HG03469 (cell line): ENCODE measurements at regions not wholly inside any gene's neighbourhood (a gene's known extent, or its start where the extent isn't known, plus 50 kb on each side); places are given as distances from the start of the nearest gene placed in this dataset.

ENCODE experiments used
- ATAC-seq: cut with Tn5 transposase; IDR thresholded peaks from one replicate; pipeline ENCODE4 v1.9.1; 2021; ENCODE audit warnings: mild to moderate bottlenecking, moderate library complexity, moderate number of reproducible peaks; ENCODE audit not compliant: unreplicated experiment

DNA sequence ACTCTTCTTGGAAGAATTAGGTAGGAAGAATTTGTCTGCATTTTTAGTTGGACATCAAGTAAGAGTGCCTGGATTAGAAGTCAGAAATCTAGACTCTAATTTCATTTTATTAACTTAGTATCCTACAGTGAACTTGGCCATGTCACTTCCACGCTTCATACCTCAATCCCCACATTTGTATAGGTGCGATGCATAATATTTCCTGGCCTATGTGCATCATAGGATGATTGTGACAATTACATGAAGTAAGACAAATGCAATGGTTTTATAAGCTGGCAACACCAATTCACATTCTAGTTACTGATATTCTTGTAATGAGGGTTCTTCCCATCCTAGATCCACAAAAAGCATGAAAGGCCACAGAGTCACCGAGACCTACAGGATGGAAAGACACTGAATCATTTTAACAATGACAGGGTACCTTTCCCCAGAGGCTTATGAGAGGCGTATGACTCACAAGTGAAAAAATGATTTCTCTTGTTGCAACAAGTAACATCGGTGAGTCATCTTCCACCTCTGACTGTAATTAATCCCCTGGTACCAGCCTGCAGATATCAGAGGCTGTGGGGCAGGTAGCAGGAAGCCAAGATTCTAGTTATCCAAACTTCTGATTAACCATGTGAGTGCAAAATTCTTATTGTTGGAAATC lies 56.0 kb upstream of the OR5AK2 start:
- no peak for ATAC-seq

DNA sequence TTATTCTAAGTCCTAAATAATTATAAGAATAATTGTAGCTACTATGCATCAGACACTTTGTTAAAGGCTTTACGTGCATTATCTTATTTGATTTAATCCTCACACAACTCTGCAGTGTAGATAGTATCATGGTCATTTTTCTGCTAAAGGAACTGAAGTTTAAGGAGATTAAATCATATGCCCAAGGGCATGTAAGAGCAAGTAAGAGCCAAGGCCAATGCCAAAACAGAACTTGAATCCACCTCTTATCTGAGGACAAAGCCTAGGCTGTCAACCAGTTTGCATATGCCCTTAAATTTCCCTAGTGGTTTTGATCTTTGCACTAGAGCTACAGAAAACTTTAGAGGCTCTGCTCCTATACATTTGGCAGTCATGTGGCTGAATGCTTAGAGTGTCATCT lies 65.6 kb upstream of the OR5AK2 start:
- ATAC-seq, result no peak

DNA sequence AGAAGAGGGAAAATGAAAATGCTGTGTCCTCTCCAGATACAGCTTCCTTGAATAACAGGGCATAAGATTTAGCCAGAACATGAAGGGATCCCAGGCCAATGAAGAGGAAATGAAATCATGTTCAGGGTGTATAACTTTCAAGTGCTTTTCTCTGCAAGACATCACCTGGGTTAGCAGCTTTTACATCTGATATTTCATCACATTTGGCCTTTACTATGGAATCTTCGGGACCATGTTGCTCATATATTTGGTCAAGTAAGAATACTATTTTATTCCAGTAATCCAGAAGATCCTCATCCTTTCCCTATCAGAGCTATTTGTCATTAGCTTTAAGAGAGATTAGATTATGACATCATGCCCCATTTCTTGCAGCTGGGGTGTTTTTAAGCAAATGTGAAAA lies 66.3 kb upstream of the OR5AK2 start:
- ATAC-seq, result no peak

DNA sequence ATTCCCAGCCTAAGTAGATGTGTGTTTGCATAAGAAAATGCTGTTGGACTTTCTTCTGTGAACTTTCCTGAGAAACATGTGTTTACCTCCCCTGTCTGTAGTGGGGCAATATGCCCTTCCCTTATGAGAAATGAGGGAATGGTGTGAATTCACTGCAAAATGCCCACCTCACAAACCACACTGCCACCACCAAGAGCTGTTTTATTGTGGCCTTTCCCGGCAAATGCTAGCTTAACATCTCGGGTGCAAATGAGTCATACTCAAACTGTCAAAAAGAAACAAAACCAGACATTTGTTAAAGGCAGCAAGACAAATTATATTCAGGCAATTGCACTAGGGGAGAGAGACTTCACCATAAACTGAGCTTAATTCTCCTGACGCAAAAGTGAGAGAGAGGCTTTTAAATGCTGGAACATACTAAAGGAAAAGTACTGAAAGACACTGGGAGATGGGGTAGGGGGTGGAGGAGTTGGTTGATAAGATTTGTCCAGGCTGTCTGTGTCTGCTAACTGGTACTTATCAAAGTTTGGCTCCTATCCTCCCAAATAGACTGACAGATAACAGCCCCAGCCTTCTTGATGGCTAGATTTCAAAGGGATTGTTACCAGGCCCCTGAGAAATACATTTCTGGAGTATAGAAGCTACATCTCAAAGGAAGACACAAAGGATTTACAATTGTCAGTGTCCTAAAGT lies 70.9 kb upstream of the OR5AK2 start:
- no peak for ATAC-seq

DNA sequence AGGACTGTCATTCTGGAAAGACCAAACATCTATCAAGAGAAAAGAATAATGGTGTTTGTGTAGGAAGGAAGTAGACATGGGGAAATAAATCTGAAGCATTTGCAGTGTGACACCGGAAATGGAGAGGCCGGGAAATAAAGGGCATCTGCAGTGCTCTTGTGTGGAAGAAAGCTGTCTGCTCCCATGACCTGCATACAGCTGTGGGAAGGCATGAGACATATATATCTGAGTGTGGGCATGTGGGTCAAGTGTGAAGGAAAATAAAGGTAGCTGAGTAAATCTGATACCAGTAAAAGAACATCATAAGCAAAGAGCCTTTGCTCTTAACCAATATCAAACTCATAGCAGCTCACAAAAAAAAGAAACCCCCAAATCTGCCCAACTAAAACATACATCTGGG lies 72.1 kb upstream of the OR5AK2 start:
- ATAC-seq, result no peak

DNA sequence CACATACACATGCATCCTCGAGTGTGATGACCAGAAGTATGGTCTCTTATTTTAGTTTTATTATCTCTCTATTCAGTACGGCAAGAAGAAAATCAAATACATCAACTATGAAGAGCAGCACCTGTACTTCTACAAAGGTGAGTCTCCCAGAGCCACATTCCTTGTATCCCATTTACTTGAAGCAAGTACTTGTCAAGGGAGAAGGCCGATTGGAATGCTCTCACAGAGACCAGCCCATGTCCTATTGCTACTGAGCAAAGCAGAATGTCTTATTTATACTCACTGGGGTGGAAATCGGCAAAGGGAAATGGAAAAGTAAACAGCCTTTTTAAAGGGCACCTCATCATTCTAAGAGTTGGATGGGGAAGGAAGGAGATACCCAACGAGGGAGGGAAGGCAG lies 72.6 kb upstream of the OR5AK2 start:
- ATAC-seq, result no peak

DNA sequence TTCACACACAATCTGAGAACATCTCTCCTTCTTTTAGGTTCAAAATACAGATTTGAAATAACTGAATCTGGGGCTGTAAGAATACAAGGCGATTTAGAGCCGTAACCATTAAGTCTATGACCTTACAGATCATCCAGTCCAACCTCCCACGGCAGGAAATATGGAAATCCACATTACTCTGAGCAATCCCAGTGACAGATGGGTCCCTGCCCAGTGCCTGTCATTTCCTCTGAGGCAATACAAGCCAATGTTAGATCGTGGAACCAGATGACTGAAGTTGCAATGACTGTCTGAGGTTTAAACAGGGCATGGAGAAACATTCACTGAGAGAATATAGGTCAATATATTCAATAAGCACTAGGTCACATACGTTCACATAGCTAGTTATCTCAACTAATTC lies 77.4 kb upstream of the OR5AK2 start:
- no peak for ATAC-seq

DNA sequence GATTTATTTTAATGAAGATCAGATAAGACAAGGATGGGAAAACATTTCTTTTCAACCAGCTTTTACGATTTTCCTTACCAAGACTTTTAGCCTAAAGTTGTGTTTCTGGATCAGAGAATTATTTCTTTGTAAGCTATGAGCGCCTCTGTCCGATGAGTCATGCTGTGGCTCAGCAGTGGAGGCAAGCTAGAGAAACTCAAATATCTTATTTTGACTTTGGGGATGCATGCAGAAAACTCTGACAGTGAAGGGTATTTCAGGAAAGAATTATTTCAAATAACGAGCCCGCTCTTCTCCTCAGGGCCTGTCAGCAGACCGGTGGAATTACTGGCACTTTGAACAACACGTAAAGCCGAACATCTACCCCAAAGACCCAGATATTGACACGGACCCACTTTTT lies 77.9 kb upstream of the OR5AK2 start:
- ATAC-seq, result no peak

DNA sequence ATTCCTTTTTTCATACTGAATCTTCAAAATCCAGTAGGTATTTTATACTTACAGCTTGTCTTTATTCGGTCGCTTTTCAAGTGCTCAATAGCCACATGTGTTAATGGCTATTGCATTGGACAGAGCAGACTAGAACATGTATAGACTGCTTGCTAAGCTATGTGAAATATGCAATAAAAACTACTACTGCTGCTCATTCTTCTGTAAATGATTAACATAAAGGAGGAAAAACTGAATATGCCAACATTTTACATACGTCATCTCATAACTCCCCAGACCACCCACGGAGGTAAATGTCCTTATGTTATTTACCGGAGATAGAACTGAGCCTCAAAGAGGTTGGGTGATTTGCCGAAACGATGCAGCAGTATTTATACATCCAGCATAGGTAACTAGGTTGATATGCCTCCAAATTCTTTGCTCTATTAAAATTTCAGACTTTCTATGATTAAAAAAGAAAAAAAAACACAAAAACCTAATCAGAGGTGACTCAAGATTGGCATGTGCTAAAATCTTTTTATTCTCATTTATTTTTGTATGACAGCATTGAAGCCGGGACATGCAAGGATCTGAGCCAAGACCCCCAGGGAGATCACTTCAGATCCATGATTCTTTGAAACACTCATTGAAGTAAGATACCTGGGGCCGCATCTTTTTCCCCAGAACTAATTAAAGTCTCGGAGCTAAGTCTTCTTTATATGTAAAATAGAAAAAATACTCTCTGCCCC lies 78.5 kb upstream of the OR5AK2 start:
- no peak for ATAC-seq

DNA sequence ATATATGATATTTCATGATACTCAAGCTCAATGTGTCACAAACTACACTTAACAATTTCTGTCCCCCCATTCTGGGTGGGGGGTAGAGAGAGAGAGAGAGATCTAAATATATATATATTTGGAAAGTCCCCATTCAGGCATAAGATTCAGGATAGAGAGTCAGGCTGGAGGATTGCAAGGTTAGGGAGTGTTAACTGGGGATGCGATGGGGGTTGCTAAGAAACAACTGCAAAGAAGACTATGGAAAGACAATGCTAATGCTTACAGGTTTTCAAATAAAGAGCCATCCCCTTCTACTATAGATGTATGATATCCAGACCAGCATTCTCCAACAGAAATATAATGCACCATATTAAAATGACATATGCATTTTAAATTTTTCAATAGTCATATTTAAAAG lies 79.2 kb upstream of the OR5AK2 start:
- no peak for ATAC-seq

DNA sequence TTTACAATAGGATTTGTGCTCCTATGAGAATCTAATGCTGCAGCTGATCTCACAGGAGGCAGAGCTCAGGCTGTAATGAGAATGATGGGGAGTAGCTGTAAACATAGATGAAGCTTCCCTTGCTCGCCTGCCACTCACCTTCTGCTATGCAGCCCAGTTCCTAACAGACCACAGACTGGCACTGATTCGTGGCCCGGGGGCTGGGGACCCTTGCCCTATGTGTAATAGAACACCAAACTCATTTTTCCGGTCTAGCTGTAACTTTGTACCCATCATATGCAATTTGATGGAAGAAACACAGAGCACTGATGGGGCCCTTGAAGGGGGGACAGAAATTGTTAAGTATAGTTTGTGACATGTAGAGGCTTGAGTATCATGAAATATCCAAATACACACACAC lies 79.6 kb upstream of the OR5AK2 start:
- ATAC-seq, result no peak

DNA sequence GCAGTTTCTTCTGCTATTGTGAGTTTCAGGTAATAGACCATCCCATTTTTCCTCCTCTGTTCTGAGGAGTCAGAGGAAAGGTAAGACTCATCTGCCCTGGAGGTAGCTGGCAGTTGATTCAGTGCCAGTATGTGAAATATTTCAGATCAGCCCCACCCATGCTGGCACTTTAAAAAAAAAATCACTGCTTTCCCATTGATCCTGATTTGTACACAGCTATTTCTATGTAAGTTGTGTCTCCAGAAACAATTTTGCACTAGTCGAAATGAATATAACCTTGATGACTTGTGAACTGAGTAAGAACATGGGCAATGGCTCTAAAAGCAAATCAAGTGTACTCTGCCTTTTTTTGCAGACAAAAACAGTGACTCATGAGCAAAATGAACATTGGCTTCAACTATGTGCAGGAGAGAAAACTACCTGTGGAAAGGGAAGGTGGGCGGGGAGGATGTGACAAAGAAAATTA lies 82.0 kb upstream of the OR5AK2 start:
- ATAC-seq, result no peak

DNA sequence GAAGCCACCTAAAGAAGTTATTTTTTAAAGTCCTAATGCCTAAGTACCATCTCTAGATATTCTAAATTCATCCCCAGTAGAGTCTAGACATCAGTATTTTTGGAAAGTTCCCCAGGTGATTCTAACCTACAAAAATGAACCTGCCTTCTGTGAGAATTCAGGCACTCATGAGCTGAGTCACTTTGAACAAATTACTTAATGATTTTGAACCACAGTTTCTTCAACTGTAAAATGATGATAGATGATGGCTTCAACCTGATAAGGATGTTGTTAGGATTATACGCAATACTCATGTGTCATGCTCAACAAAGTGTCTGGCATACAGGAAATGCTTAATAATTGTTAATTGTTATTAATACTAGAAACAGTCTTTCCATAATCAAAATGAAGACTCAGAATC lies 82.8 kb upstream of the OR5AK2 start:
- no peak for ATAC-seq

DNA sequence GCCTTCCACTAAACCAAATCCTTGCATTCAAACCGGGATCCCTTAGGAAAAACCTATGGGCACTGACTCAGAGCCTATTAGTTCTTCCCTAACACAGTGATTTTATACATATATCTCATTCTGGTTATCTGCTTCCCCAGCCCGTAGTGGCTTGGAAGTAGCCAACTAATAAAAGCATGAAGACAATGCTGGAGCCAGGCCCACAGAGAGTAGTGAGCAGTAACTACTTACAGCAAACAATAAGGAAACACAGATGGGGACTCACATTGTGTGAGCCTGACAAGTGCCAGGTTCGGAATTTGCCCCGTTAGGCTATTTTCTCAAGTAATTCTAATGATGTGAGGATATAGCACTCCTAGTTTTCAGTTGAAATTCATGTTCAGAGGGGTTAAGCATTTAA lies 83.3 kb upstream of the OR5AK2 start:
- no peak for ATAC-seq

DNA sequence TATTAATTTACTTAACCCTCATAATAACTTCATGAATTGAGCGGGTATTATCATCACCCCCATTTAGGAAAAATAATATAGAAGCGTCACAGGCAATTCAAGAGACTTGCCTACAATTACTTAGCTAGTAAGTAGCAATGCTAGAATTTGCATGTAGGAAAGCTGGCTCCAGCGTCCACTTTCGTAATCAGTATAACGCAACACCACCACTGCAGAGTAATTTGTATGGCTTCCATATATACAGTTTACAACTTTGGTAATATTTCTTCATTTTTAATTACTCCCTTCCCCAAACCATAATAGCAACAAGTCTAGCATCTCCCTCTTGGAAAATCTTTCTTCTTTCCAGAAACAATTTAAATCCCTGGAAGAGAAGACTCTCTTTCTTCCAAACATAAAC lies 89.9 kb upstream of the OR5AK2 start:
- no peak for ATAC-seq

DNA sequence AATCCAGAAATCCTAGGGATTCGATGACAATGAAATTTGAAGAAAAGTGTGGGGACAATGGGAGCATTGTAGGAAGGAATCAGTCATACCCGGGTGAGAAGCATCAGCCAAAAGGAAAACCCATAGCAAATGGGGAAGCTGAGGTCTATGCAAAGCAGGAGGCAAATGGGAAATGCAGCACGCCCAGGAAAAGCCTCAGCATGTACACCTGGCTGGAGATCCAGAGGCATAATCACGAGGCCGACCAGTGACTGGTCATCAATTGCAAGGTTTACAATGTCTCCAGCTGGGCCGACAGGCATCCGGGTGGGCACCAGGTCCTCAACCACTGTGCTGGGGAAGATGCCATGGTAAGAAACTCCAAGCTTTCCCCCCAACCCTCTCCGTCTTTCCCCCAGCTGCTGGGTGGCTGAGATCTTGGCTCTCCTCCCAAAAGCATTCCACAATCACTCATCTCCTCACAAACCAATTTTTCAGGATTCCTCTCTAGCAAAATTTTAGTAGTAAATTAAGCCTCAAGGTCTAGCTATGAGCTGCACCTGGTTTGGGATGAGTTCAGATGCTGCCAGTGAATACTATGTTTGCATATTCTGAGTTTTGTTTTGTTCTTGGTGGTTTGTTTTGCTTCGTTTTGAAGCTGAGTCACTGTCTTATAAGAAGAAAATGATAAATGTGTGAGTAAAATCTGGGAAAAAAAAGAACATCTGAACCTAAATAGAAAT lies 98.0 kb upstream of the OR5AK2 start:
- ATAC-seq, result no peak

DNA sequence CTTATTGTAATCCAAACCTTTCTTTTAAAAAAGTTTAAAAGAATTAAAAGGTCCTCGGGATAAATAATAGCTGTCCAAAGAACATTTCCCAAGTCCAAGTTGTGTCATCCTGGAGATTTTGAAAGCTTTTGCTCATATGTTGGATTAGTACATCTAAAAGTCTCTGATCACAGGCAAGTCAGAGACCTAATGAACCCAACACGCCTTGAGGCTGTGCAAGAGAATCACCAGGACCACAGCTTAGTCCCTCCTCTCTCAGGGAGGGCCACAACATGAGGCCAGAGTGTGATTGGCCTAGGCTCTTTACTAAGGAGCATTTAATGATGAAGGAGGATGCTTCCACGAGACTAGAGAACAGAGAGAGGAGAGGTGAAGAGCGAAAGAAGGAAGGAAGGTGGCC lies 98.7 kb upstream of the OR5AK2 start:
- no peak for ATAC-seq

DNA sequence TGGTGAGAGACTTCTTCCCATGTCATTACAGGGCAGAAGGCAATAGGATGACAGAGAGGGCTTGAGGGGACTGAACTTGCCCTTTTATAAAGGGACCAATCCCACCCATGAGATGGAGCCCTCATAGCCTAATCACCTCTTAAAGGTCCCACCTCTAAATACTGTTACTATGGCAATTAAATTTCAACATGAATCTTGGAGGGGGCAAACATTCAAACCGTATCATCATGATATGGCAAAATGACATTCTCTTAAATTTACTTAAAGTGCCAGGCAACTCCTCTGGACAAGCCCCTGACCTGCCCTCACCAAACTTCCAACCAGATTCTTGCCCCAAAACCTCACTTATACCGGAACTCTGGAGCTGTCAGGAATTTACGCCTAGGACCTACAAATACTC lies 100.8 kb upstream of the OR5AK2 start:
- ATAC-seq, result no peak

DNA sequence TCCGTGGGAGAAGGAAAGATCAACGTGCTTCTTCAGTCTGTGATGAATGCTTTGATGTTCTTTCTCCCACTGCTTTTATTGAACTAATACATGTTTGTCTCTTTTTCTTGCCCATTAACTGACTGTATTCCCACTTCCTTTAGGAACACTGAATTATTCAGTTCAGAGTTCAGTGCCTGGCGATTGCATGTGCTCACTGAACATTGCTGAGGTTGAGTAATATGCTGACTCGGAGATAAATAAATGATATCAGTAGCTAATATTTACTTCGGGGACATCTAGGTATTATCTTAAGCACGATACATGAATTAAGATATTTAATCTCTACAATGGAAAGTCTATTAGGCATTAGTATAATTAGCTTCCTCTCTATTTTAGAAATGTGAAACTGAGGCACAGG lies 102.3 kb upstream of the OR5AK2 start:
- no peak for ATAC-seq

DNA sequence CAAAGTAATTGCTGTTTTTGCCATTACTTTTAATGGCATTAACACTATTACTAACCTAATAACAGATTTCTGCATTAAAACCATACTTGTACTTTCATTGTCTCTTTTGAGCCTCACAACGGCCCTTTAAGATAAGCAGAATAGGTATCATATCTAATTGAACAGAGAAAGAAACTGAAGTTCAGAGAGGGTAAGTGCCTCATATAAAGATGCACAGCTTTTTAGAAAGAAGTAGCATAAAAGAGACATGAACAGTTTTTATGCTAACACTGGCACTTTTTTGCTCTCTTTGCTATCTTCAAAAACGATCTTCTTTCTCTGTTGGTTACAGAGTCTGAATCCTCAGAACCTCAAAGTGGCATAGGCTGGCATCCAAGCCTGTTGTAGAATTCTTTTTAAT lies 102.9 kb upstream of the OR5AK2 start:
- ATAC-seq, result no peak

DNA sequence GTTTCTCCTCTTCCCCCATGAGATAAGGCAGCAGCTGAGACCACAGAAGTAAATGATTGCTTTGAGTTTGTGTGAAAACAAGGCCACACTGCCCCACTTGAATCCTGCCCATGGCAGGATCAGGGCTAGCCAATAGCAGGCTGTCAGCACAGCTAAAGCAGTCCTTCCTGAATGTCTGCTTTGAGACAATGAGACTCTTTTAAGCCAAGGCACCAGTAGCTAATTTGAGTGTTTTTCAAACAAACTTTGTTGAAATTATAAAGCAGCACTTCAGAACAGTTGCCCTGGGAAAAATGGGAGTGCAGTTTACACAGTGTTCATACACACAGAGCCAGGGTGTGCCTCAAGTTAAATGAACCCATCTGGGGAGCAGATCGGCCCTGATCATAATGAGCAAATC lies 103.5 kb upstream of the OR5AK2 start:
- ATAC-seq, result no peak
